Hepatocyte (in vitro differentiated cells): ENCODE measurements at regions not wholly inside any gene's neighbourhood (a gene's known extent, or its start where the extent isn't known, plus 50 kb on each side); places are given as distances from the start of the nearest gene placed in this dataset.

Experiments
- EZH2 ChIP-seq: fragments of 200-600 bp; sonication (generic); IDR thresholded peaks from 2 replicates; pipeline ENCODE4 v1.6.1; 2016; ENCODE audit warnings: antibody characterized with exemption, mild to moderate bottlenecking, borderline replicate concordance
- EZH2phosphoT487 ChIP-seq: fragments of 200-600 bp; sonication (generic); IDR thresholded peaks from one replicate; pipeline ENCODE4 v1.6.1; 2018; ENCODE audit warnings: antibody characterized with exemption, mild to moderate bottlenecking, low read depth, moderate library complexity; ENCODE audit not compliant: unreplicated experiment, severe bottlenecking
- TF ChIP-seq, protein P1 (sequence below): fragments of 200-600 bp; sonication (generic); IDR thresholded peaks from 2 replicates; pipeline ENCODE4 v1.5.1; 2016; ENCODE audit warnings: antibody characterized with exemption, mild to moderate bottlenecking; ENCODE audit not compliant: poor library complexity

DNA sequence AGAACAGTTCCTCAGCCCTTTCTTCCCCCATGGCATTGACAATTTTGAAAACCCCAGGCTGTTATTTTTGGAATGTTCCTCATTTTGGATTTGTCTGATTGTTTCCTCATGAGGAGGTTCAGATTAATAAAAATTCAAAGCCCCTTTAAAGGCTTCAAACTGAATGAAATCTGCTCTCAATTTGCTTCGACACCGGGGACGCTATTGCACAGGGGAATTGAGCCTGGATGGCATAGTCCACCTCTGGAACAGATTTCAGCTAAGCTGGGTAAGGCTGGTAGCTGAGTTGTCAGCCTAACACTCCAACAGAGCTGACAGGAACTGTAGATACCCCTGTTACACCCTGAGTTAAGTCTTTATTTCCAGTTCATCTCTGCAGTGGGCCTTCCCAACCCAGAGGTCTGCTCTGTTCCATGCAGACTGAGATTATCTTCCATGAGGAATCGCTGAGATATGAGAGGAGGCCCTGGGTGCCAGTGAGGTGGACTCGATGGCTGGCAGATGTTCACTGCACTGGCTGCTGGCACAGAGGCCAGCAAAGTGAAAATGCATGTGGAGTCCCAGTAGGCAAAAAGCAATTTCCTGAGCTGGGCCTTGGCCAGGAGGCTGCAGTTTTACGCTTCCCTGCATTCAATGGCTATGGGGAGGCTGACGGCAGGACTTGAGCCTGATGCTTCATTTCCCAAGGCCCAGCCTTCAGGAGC lies 73.3 kb upstream of the PAX1 start:
- TF ChIP-seq, protein P1, sequence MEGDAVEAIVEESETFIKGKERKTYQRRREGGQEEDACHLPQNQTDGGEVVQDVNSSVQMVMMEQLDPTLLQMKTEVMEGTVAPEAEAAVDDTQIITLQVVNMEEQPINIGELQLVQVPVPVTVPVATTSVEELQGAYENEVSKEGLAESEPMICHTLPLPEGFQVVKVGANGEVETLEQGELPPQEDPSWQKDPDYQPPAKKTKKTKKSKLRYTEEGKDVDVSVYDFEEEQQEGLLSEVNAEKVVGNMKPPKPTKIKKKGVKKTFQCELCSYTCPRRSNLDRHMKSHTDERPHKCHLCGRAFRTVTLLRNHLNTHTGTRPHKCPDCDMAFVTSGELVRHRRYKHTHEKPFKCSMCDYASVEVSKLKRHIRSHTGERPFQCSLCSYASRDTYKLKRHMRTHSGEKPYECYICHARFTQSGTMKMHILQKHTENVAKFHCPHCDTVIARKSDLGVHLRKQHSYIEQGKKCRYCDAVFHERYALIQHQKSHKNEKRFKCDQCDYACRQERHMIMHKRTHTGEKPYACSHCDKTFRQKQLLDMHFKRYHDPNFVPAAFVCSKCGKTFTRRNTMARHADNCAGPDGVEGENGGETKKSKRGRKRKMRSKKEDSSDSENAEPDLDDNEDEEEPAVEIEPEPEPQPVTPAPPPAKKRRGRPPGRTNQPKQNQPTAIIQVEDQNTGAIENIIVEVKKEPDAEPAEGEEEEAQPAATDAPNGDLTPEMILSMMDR, result no peak
- no peak for TF ChIP-seq EZH2
- TF ChIP-seq EZH2phosphoT487, result no peak
